ENCODE measurements at regions not wholly inside any gene's neighbourhood (a gene's known extent, or its start where the extent isn't known, plus 50 kb on each side); places are given as distances from the start of the nearest gene placed in this dataset.

DNA sequence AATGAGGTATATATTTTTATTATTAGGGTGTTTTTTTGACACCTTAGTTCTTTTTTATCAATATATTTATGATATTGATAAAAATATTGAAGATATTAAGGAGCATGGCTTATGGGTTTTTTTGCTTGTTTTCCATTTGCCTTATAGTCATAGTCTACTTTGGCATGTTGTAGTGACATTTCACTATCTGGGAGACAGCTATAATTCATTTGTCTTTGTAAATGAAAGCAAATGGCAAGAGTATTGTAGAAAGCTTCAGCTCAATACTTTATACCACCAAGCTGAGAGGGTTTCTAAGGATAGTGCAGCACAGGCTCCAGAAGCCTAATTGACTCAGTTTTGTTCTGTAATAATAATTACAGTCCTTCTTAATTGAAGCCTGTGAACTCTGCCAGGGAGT, 1182.3 kb downstream of the EFNA5 start:
- Histone ChIP-seq H2BK15ac (ENCODE audit: low read depth, low read length) (no peak overlapping the region), H3K36me3 (ENCODE audit: control insufficient read depth, insufficient read depth, low read length) (no peaks in the 10 kb centered on the region), H3K4me3 (ENCODE audit: insufficient read depth, low read depth, low read length) (no peak overlapping the region), H3K4ac (ENCODE audit: low read depth, low read length) (no peak overlapping the region), H3K23ac (ENCODE audit: low read depth, low read length) (no peak overlapping the region), H2BK120ac (ENCODE audit: low read depth, low read length) (no peak overlapping the region), H3K4me1 (ENCODE audit: control insufficient read depth, insufficient read depth, low read length) (no peaks in the 10 kb centered on the region), H3K18ac (ENCODE audit: low read depth, low read length) (no peak overlapping the region), H3K14ac (replicated peaks; ENCODE audit: low read depth, low read length) (no peak overlapping the region), H3K4me2 (ENCODE audit: low read depth, low read length) (no peak overlapping the region), H3K9me1 (ENCODE audit: insufficient read depth, low read length) (no peaks in the 10 kb centered on the region), H2AK5ac (ENCODE audit: low read depth, low read length) (no peak overlapping the region), H3K27me3 (ENCODE audit: control insufficient read depth, insufficient read depth, low read length) (no peaks in the 10 kb centered on the region), H2BK5ac (ENCODE audit: low read depth, low read length, poor library complexity, severe bottlenecking) (no peak overlapping the region), H3K56ac (ENCODE audit: extremely low read depth, insufficient read depth, low read length) (no peak overlapping the region), H3K9ac (ENCODE audit: low read depth, low read length) (no peak overlapping the region), H3K27ac (ENCODE audit: insufficient read depth, low read length) (no peak overlapping the region), H2BK20ac (ENCODE audit: low read depth, low read length) (no peak overlapping the region), H2AK9ac (replicated peaks; ENCODE audit: low read depth, low read length, poor library complexity) (no peak overlapping the region), H2AFZ (replicated peaks; ENCODE audit: low read length, poor library complexity) (no peak overlapping the region), H3K79me1 (ENCODE audit: low read depth in 1 of 2, low read length in 2 of 2) (no peaks in the 10 kb centered on the region), H4K91ac (ENCODE audit: insufficient read depth, low read depth, low read length) (no peak overlapping the region), H3K9me3 (ENCODE audit: control insufficient read depth, insufficient read depth, low read length) (no peaks in the 10 kb centered on the region), H4K20me1 (ENCODE audit: insufficient read depth, low read length) (no peaks in the 10 kb centered on the region), H4K8ac (ENCODE audit: low read depth in 2 of 2, low read length in 2 of 2) (no peak overlapping the region), H4K5ac (ENCODE audit: low read depth, low read length) (no peak overlapping the region)
- BruUV-seq (replicated peaks), result no TSS peak
- ATAC-seq (ENCODE audit: low read depth), result no peak
- no peak for DNase-seq
- CTCF ChIA-PET, result no interaction called here
- intact Hi-C loops (cut with micrococcal nuclease), result no loop called here
- TF ChIP-seq FOS (IDR thresholded peaks at IDR 0.05; ENCODE audit: low read depth, low read length) (no peak), ELK1 (IDR thresholded peaks at IDR 0.05; ENCODE audit: borderline replicate concordance, low read depth, low read length) (no peak), MXI1 (IDR thresholded peaks at IDR 0.05; ENCODE audit: borderline replicate concordance, low read depth, low read length) (no peak), USF2 (IDR thresholded peaks at IDR 0.05; ENCODE audit: low read depth, low read length) (no peak)
- POLR2A ChIA-PET (ENCODE audit: unreplicated experiment), result no interaction called here
- in situ Hi-C loops (cut with MboI; ENCODE audit: low sequenced_read_pairs), result no loop called here
- dilution Hi-C loops (cut with HindIII; ENCODE audit: low sequenced_read_pairs, unreplicated experiment), result no loop called here

Measured in IMR-90 (cell line).